Neural cell (in vitro differentiated cells): ENCODE measurements at regions not wholly inside any gene's neighbourhood (a gene's known extent, or its start where the extent isn't known, plus 50 kb on each side); places are given as distances from the start of the nearest gene placed in this dataset.

Experiments
- H2AFZ ChIP-seq: fragments of 200-600, 300-800 bp; sonication (generic), shearing (Covaris generic); 2 replicates; pipeline ENCODE4 v1.6.0; 2014; ENCODE audit warnings: low read depth, mild to moderate bottlenecking, antibody characterized with exemption, low read length, moderate library complexity
- H3F3A ChIP-seq: fragments of 200-600 bp; shearing (Covaris generic); 2 replicates; pipeline ENCODE4 v1.6.1; 2016; ENCODE audit warnings: mild to moderate bottlenecking, moderate library complexity, mixed read lengths, antibody characterized with exemption, low read length; ENCODE audit not compliant: insufficient read depth, poor library complexity, severe bottlenecking
- H3K27ac ChIP-seq: fragments of 200-600, 300-800 bp; sonication (generic), shearing (Covaris generic); 2 replicates; pipeline ENCODE4 v1.5.1; 2014; ENCODE audit warnings: mild to moderate bottlenecking, low read length, moderate library complexity
- H3K27me3 ChIP-seq: fragments of 300-800, 200-600 bp; sonication (generic), shearing (Covaris generic); 2 replicates; pipeline ENCODE4 v1.6.0; 2014; ENCODE audit warnings: mild to moderate bottlenecking, low read depth, low read length, moderate library complexity; ENCODE audit not compliant: insufficient read depth
- H3K36me3 ChIP-seq: fragments of 300-800, 200-600 bp; sonication (generic), shearing (Covaris generic); 2 replicates; pipeline ENCODE4 v1.5.1; 2014; ENCODE audit warnings: mild to moderate bottlenecking, antibody characterized with exemption, low read length, moderate library complexity; ENCODE audit not compliant: insufficient read depth
- H3K4me2 ChIP-seq: fragments of 300-800, 200-600 bp; sonication (generic), shearing (Covaris generic); 2 replicates; pipeline ENCODE4 v1.6.0; 2014; ENCODE audit warnings: mild to moderate bottlenecking, low read length
- H3K4me3 ChIP-seq: fragments of 300-800, 200-600 bp; sonication (generic), shearing (Covaris generic); 2 replicates; pipeline ENCODE4 v1.5.1; 2014; ENCODE audit warnings: mild to moderate bottlenecking, low read length, moderate library complexity
- H3K79me2 ChIP-seq: fragments of 200-600 bp; shearing (Covaris generic); replicated peaks from 2 replicates; pipeline ENCODE4 v1.6.0; 2014; ENCODE audit warnings: mild to moderate bottlenecking, low read length, moderate library complexity; ENCODE audit not compliant: insufficient read depth
- H3K9ac ChIP-seq: fragments of 300-800, 200-600 bp; sonication (generic), shearing (Covaris generic); 2 replicates; pipeline ENCODE4 v1.6.1; 2016; ENCODE audit warnings: mild to moderate bottlenecking, low read length, mixed read lengths
- H3K9me2 ChIP-seq: fragments of 200-600 bp; shearing (Covaris generic); 2 replicates; pipeline ENCODE4 v1.6.1; 2016; ENCODE audit warnings: mild to moderate bottlenecking, low read length, mixed read lengths; ENCODE audit not compliant: insufficient read depth
- H3K9me3 ChIP-seq: fragments of 200-600, 300-800 bp; sonication (generic), shearing (Covaris generic); 2 replicates; pipeline ENCODE4 v1.6.1; 2016; ENCODE audit warnings: mild to moderate bottlenecking, mixed run types, low read length, moderate library complexity, mixed read lengths
- H4K20me1 ChIP-seq: fragments of 200-600 bp; shearing (Covaris generic); 2 replicates; pipeline ENCODE4 v1.6.1; 2016; ENCODE audit warnings: mild to moderate bottlenecking, mixed run types; ENCODE audit not compliant: insufficient read depth
- EP300 ChIP-seq: fragments of 450-650 bp; conservative IDR thresholded peaks from 2 replicates; pipeline ENCODE4 v1.6.1; 2014; ENCODE audit warnings: antibody characterized with exemption, mild to moderate bottlenecking, moderate library complexity; ENCODE audit not compliant: poor library complexity, severe bottlenecking
- EZH2 ChIP-seq: fragments of 200-600, 300-800 bp; shearing (Covaris generic), sonication (generic); IDR thresholded peaks from 2 replicates; pipeline ENCODE4 v1.6.1; 2014; ENCODE audit warnings: antibody characterized with exemption, low read length, borderline replicate concordance, mild to moderate bottlenecking; ENCODE audit not compliant: insufficient read depth, poor library complexity, severe bottlenecking
- MXI1 ChIP-seq: fragments of 450-650 bp; conservative IDR thresholded peaks from 2 replicates; pipeline ENCODE4 v1.6.1; 2014; ENCODE audit warnings: antibody characterized with exemption, mild to moderate bottlenecking; ENCODE audit not compliant: poor library complexity, severe bottlenecking
- POLR2AphosphoS5 ChIP-seq: IDR thresholded peaks from 2 replicates; pipeline ENCODE4 v1.6.1; 2012
- RAD21 ChIP-seq: fragments of 450-650 bp; conservative IDR thresholded peaks from 2 replicates; pipeline ENCODE4 v1.6.1; 2014; ENCODE audit warnings: antibody characterized with exemption, mild to moderate bottlenecking, moderate library complexity
- REST ChIP-seq: IDR thresholded peaks from 2 replicates; pipeline ENCODE4 v1.6.1; 2012; ENCODE audit warnings: borderline replicate concordance
- SMC3 ChIP-seq: fragments of 450-650 bp; conservative IDR thresholded peaks from 2 replicates; pipeline ENCODE4 v1.6.1; 2014; ENCODE audit warnings: antibody characterized with exemption, mild to moderate bottlenecking, moderate library complexity; ENCODE audit not compliant: poor library complexity
- TAF1 ChIP-seq: IDR thresholded peaks from 2 replicates; pipeline ENCODE4 v1.6.1; 2012; ENCODE audit warnings: low read depth
- TF ChIP-seq, protein P1 (sequence below): fragments of 450-650 bp; IDR thresholded peaks from 2 replicates; pipeline ENCODE4 v1.5.1; 2014; ENCODE audit warnings: antibody characterized with exemption, mild to moderate bottlenecking, moderate library complexity; ENCODE audit not compliant: poor library complexity, severe bottlenecking

DNA sequence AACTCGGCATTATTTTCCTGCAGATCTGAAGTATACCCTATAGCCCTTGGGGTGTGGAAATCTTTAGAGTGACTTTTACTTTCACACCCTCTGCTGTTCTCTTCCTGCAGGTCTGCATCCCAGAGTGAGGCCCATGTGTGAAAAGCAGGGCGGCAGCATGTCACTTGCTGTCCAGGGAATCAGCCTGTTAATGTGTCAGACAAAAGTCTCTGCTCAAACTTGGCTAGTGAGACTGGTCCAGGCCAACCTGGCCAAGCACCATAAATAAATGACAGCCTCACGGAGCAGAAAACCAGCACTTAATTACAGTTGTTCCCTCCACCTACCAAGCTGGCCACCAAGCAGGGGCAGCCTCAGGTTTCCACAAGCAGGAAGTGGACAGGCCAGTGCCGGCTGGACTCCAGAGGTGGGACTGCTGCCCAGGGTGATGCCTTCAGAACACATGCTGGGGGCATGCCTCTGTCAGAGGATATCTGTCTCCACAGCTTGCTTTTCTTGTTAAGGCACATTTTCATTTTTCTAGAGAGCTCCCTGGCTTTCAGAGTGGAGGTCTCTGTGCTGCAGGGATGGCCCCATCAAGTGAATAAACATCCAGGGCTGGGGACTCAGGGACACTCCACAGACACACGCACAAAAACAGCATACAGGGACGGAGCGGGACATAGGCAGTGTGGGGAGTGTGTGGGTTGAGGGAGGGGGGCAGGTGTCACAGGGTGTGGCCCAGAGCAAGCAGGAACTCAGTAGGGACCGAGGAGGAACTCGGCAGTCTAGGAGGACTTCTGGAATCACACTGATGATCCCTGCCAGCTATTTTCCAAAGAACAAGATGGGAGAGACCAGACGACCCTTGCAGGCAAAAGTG lies 243.8 kb upstream of the IRX1 start:
- no peak overlapping the region for H3K27ac ChIP-seq
- H3K9me3 ChIP-seq: no peaks in the 10 kb centered on the region
- no peak overlapping the region for H3K9ac ChIP-seq
- no peak overlapping the region for H2AFZ ChIP-seq
- H3K4me3 ChIP-seq: no peak overlapping the region
- TF ChIP-seq REST (no peak), EZH2 (no peak), MXI1 (no peak), TAF1 (no peak), EP300 (no peak), SMC3 (no peak), POLR2AphosphoS5 (no peak), RAD21 (no peak)
- TF ChIP-seq, protein P1, sequence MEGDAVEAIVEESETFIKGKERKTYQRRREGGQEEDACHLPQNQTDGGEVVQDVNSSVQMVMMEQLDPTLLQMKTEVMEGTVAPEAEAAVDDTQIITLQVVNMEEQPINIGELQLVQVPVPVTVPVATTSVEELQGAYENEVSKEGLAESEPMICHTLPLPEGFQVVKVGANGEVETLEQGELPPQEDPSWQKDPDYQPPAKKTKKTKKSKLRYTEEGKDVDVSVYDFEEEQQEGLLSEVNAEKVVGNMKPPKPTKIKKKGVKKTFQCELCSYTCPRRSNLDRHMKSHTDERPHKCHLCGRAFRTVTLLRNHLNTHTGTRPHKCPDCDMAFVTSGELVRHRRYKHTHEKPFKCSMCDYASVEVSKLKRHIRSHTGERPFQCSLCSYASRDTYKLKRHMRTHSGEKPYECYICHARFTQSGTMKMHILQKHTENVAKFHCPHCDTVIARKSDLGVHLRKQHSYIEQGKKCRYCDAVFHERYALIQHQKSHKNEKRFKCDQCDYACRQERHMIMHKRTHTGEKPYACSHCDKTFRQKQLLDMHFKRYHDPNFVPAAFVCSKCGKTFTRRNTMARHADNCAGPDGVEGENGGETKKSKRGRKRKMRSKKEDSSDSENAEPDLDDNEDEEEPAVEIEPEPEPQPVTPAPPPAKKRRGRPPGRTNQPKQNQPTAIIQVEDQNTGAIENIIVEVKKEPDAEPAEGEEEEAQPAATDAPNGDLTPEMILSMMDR: no peak
- no peaks in the 10 kb centered on the region for H3K36me3 ChIP-seq
- H3K9me2 ChIP-seq: no peaks in the 10 kb centered on the region
- no peaks in the 10 kb centered on the region for H3F3A ChIP-seq
- H4K20me1 ChIP-seq: no peaks in the 10 kb centered on the region
- no peaks in the 10 kb centered on the region for H3K27me3 ChIP-seq
- no peak overlapping the region for H3K4me2 ChIP-seq
- no peaks in the 10 kb centered on the region for H3K79me2 ChIP-seq

GRCh38 chr5:3350781-3351180 lies 244.9 kb upstream of the IRX1 start:
- no peak for TF ChIP-seq REST
- no peak for TF ChIP-seq POLR2AphosphoS5
- no peak for TF ChIP-seq RAD21
- Histone ChIP-seq H3K27ac (no peak overlapping the region), H4K20me1 (no peaks in the 10 kb centered on the region), H3K36me3 (no peaks in the 10 kb centered on the region), H3K79me2 (no peaks in the 10 kb centered on the region), H3K4me2 (no peak overlapping the region), H2AFZ (no peak overlapping the region), H3K9me3 (no peaks in the 10 kb centered on the region), H3K9me2 (no peaks in the 10 kb centered on the region), H3K9ac (no peak overlapping the region), H3K4me3 (no peak overlapping the region), H3F3A (no peaks in the 10 kb centered on the region), H3K27me3 (no peaks in the 10 kb centered on the region)
